IMR-90 (cell line): ENCODE measurements at regions not wholly inside any gene's neighbourhood (a gene's known extent, or its start where the extent isn't known, plus 50 kb on each side); places are given as distances from the start of the nearest gene placed in this dataset.

Experiments used
- ATAC-seq: fragments of 200-7000 bp; cut with Tn5 transposase; 2 replicates; pipeline ENCODE4 v1.9.1; 2020; ENCODE audit warnings: low read depth, mild to moderate bottlenecking, moderate library complexity
- BruUV-seq: library from RNA; stranded (reverse); fragments of 400-500 nt; replicated peaks from 2 replicates; lab custom pipeline; 2021; lab: Mats Ljungman, UMichigan
- CTCF ChIA-PET: fragments of 300-600 bp; formaldehyde crosslinking; extraction: SDS; loops from one replicate; lab custom pipeline; 2021; ENCODE audit warnings: antibody characterized with exemption; lab: Yijun Ruan, JAX
- POLR2A ChIA-PET: fragments of 300-600 bp; sonication (Branson Sonifier 250); formaldehyde crosslinking; loops from one replicate; lab custom pipeline; 2022; ENCODE audit warnings: antibody characterized with exemption; ENCODE audit not compliant: unreplicated experiment; lab: Charles Lee
- DNase-seq: peaks from one replicate; pipeline ENCODE4 v3.0.0; 2013
- H2AFZ ChIP-seq: replicated peaks from 2 replicates; pipeline ENCODE3; 2013; ENCODE audit warnings: low read length, mild to moderate bottlenecking; ENCODE audit not compliant: poor library complexity
- H2AK5ac ChIP-seq: 2 replicates; pipeline ENCODE4 v1.6.1; 2013; ENCODE audit warnings: low read depth, low read length, inconsistent platforms
- H2AK9ac ChIP-seq: replicated peaks from 2 replicates; pipeline ENCODE3; 2013; ENCODE audit warnings: mild to moderate bottlenecking, low read depth, low read length, moderate library complexity; ENCODE audit not compliant: poor library complexity
- H2BK120ac ChIP-seq: 2 replicates; pipeline ENCODE4 v1.6.1; 2013; ENCODE audit warnings: low read depth, low read length, inconsistent platforms
- H2BK15ac ChIP-seq: 3 replicates; pipeline ENCODE4 v1.6.1; 2013; ENCODE audit warnings: low read depth, low read length, inconsistent platforms
- H2BK20ac ChIP-seq: 2 replicates; pipeline ENCODE4 v1.6.1; 2013; ENCODE audit warnings: low read depth, mild to moderate bottlenecking, inconsistent platforms, low read length, moderate library complexity
- H2BK5ac ChIP-seq: 2 replicates; pipeline ENCODE4 v1.6.1; 2013; ENCODE audit warnings: mild to moderate bottlenecking, low read depth, low read length, inconsistent platforms; ENCODE audit not compliant: poor library complexity, severe bottlenecking
- H3K14ac ChIP-seq: replicated peaks from 2 replicates; pipeline ENCODE4 v1.6.1; 2013; ENCODE audit warnings: low read depth, low read length, inconsistent platforms
- H3K18ac ChIP-seq: 2 replicates; pipeline ENCODE4 v1.6.1; 2013; ENCODE audit warnings: low read depth, low read length, control low read depth
- H3K23ac ChIP-seq: 2 replicates; pipeline ENCODE4 v1.6.1; 2013; ENCODE audit warnings: low read depth, low read length, inconsistent platforms
- H3K27ac ChIP-seq: 2 replicates; pipeline ENCODE4 v1.5.1; 2013; ENCODE audit warnings: mild to moderate bottlenecking, control low read depth, low read length; ENCODE audit not compliant: insufficient read depth
- H3K27me3 ChIP-seq: 2 replicates; pipeline ENCODE4 v1.6.1; 2013; ENCODE audit warnings: low read length; ENCODE audit not compliant: control insufficient read depth, insufficient read depth
- H3K36me3 ChIP-seq: 2 replicates; pipeline ENCODE4 v1.6.1; 2013; ENCODE audit warnings: low read length, mixed read lengths; ENCODE audit not compliant: control insufficient read depth, insufficient read depth
- H3K4ac ChIP-seq: 2 replicates; pipeline ENCODE4 v1.6.1; 2013; ENCODE audit warnings: low read depth, low read length, inconsistent platforms
- H3K4me1 ChIP-seq: 2 replicates; pipeline ENCODE4 v1.6.1; 2013; ENCODE audit warnings: low read length, mixed read lengths; ENCODE audit not compliant: control insufficient read depth, insufficient read depth
- H3K4me2 ChIP-seq: 2 replicates; pipeline ENCODE4 v1.6.1; 2013; ENCODE audit warnings: low read depth, mild to moderate bottlenecking, control low read depth, low read length, moderate library complexity
- H3K4me3 ChIP-seq: 2 replicates; pipeline ENCODE4 v1.5.1; 2013; ENCODE audit warnings: low read depth, mild to moderate bottlenecking, control low read depth, low read length, moderate library complexity; ENCODE audit not compliant: insufficient read depth
- H3K56ac ChIP-seq: 2 replicates; pipeline ENCODE4 v1.6.1; 2013; ENCODE audit warnings: low read length, inconsistent platforms; ENCODE audit not compliant: insufficient read depth; ENCODE audit errors: extremely low read depth
- H3K79me1 ChIP-seq, 2 experiments: 2 replicates each; pipeline ENCODE4 v1.6.1; 2013; ENCODE audit warnings: low read length in 2 of 2, inconsistent platforms in 1 of 2, low read depth in 1 of 2
- H3K9ac ChIP-seq: 2 replicates; pipeline ENCODE4 v1.6.1; 2013; ENCODE audit warnings: low read depth, low read length, control low read depth
- H3K9me1 ChIP-seq: 2 replicates; pipeline ENCODE4 v1.6.1; 2013; ENCODE audit warnings: low read length, inconsistent platforms; ENCODE audit not compliant: insufficient read depth
- H3K9me3 ChIP-seq: 2 replicates; pipeline ENCODE4 v1.6.1; 2013; ENCODE audit warnings: low read length; ENCODE audit not compliant: control insufficient read depth, insufficient read depth
- H4K20me1 ChIP-seq: 2 replicates; pipeline ENCODE4 v1.6.1; 2013; ENCODE audit warnings: low read length, inconsistent platforms; ENCODE audit not compliant: insufficient read depth
- H4K5ac ChIP-seq: 2 replicates; pipeline ENCODE4 v1.6.1; 2013; ENCODE audit warnings: mild to moderate bottlenecking, low read depth, low read length, control low read depth
- H4K8ac ChIP-seq, 2 experiments: 2 replicates each; pipeline ENCODE4 v1.6.1; 2013; ENCODE audit warnings: low read depth in 2 of 2, low read length in 2 of 2, control low read depth in 1 of 2, inconsistent platforms in 1 of 2
- H4K91ac ChIP-seq: 2 replicates; pipeline ENCODE4 v1.6.1; 2013; ENCODE audit warnings: low read depth, low read length, inconsistent platforms; ENCODE audit not compliant: insufficient read depth
- BHLHE40 ChIP-seq: fragments of 150-350 bp; IDR thresholded peaks from 2 replicates; pipeline ENCODE4 v1.6.1; 2016; ENCODE audit warnings: mild to moderate bottlenecking, low read depth, low read length
- CEBPB ChIP-seq: IDR thresholded peaks from 2 replicates; pipeline ENCODE4 v1.6.1; 2012; ENCODE audit warnings: low read depth, low read length, improper control_type of control experiment
- NFE2L2 ChIP-seq: fragments of 150-350 bp; IDR thresholded peaks from 2 replicates; pipeline ENCODE4 v1.6.1; 2016; ENCODE audit warnings: low read depth, mild to moderate bottlenecking, low read length
- WGBS, 2 experiments: methylation state at CpG; one replicate each; pipeline versions ENCODE4 v1.1.5 to v1.1.7; 2013; ENCODE audit warnings: missing lambda C conversion rate in 2 of 2; ENCODE audit not compliant: insufficient read length in 1 of 2; ENCODE audit errors: extremely low coverage in 2 of 2; 5-methylcytosine and 5-hydroxymethylcytosine counted together
- dilution Hi-C: fragments of 300-500 bp; cut with HindIII; formaldehyde crosslinking; loops from one replicate; pipeline ENCODE4 v1.14.3; 2018; ENCODE audit warnings: low sequenced_read_pairs; ENCODE audit not compliant: unreplicated experiment
- in situ Hi-C: fragments of 300-500 bp; cut with MboI; formaldehyde crosslinking; loops from 3 replicates; pipeline ENCODE4 v1.14.3; 2019; ENCODE audit warnings: low sequenced_read_pairs, inconsistent platforms, mixed read lengths
- intact Hi-C: fragments of 100-400 bp; cut with micrococcal nuclease; formaldehyde crosslinking; loops from 2 replicates; pipeline ENCODE4 v1.10.0; 2022

- Histone ChIP-seq H3K79me1 (no peaks in the 10 kb centered on the region), H3K9ac (no peak overlapping the region), H3K4ac (peak overlapping the region; percentile 33), H3K14ac (no peak overlapping the region), H2BK5ac (no peak overlapping the region), H3K27me3 (no peaks in the 10 kb centered on the region), H3K27ac (no peak overlapping the region), H2BK20ac (peak overlapping the region; percentile 20), H3K56ac (no peak overlapping the region), H3K18ac (no peak overlapping the region), H4K91ac (no peak overlapping the region), H4K8ac (peak overlapping the region in 1 of 2 experiments; percentile 24; a peak in 1 of 4 replicates), H2BK15ac (no peak overlapping the region), H2AK5ac (no peak overlapping the region; the same call in 1 of the 2 replicates), H3K4me3 (no peak overlapping the region), H3K4me2 (no peak overlapping the region), H3K9me3 (no peaks in the 10 kb centered on the region), H3K9me1 (0 out of 2 replicates have a peak, but pooled peaks cover 6% of the 10 kb centered on the region), H2AK9ac (no peak overlapping the region), H4K5ac (peak overlapping the region; percentile 20; the same call in 1 of the 2 replicates), H3K23ac (no peak overlapping the region), H3K4me1 (peaks cover 2% of the 10 kb centered on the region; the same call in 1 of the 2 replicates), H2BK120ac (peak overlapping the region; percentile 11; the same call in 1 of the 2 replicates), H2AFZ (peak overlapping the region; percentile 35), H4K20me1 (no peaks in the 10 kb centered on the region), H3K36me3 (no peaks in the 10 kb centered on the region)
- intact Hi-C loops = no loop called here
- DNase-seq (peak; percentile 85), ATAC-seq (peak; percentile 64)
- ChIA-PET POLR2A (no interaction called here), CTCF (interaction anchor here (0.7 kb wide), 1 partner anchor 1187 kb away, joined by 5 read pairs; no protein-coding TSS in a partner anchor)
- WGBS, 2 experiments = 20% methylated on average over 1 of the region's 7 CpGs; no CpG with 5 or more reads in 1 of the 2 experiments
- no TSS peak for BruUV-seq
- TF ChIP-seq NFE2L2 (no peak), CEBPB (peak; percentile 54), BHLHE40 (0 out of 2 replicates have a peak, but pooled peaks have one; percentile 4)
- in situ Hi-C loops = no loop called here
- dilution Hi-C loops = no loop called here
Measured at GRCh38 chr3:106765342-106765741, 611.9 kb upstream of the CCDC54 start.
